HG03432 (cell line): ENCODE measurements at regions not wholly inside any gene's neighbourhood (a gene's known extent, or its start where the extent isn't known, plus 50 kb on each side); places are given as distances from the start of the nearest gene placed in this dataset.

Experiments
- ATAC-seq: cut with Tn5 transposase; IDR thresholded peaks from one replicate; pipeline ENCODE4 v1.9.1; 2021; ENCODE audit warnings: mild to moderate bottlenecking, moderate library complexity; ENCODE audit not compliant: unreplicated experiment

DNA sequence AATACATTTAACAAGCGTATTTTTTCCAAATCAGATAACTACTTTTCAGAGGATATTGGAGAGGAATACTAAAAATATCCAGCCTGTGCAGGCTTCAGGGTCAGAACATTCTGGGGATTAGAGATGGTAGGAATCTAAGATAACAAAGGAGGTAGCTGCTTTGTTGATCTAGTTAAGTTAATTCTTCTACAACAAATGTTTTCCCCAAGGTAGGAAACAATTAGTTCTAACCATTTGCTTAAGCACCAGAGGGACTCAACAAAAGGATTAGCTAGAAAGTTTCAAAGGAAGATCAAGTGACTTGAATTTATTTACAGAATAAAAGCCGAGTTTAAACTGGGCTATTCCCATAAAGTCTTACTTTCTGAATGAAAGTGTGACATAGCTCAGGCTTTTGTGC, 524.2 kb downstream of the TMTC2 start:
- no peak for ATAC-seq

DNA sequence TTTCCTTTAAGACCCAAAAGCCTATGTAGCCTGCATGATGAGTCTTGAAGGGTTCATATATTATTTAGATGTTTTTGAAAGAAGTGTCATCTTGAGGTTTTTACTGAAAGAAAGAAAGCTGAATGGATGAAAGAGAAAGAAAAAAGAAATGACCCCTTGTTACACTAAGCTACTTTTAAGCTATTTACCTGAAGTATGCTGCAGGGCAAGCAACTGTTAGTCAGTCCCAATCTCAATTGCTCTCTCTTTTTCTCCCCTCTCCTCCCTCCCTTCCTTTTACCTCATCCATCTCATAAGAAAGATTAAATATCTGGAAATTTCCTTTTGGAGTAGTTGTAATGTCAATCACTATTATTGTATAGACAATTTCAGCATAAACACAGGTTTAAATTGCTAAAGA, 512.4 kb downstream of the TMTC2 start:
- ATAC-seq = no peak

- no peak for ATAC-seq
These were observed 511.7 kb downstream of the TMTC2 start for GRCh38 chr12:83198291-83199015.

GRCh38 chr12:83197483-83197914, 510.8 kb downstream of the TMTC2 start:
- no peak for ATAC-seq

- no peak for ATAC-seq
These were observed 510.1 kb downstream of the TMTC2 start for GRCh38 chr12:83196694-83197350.

DNA sequence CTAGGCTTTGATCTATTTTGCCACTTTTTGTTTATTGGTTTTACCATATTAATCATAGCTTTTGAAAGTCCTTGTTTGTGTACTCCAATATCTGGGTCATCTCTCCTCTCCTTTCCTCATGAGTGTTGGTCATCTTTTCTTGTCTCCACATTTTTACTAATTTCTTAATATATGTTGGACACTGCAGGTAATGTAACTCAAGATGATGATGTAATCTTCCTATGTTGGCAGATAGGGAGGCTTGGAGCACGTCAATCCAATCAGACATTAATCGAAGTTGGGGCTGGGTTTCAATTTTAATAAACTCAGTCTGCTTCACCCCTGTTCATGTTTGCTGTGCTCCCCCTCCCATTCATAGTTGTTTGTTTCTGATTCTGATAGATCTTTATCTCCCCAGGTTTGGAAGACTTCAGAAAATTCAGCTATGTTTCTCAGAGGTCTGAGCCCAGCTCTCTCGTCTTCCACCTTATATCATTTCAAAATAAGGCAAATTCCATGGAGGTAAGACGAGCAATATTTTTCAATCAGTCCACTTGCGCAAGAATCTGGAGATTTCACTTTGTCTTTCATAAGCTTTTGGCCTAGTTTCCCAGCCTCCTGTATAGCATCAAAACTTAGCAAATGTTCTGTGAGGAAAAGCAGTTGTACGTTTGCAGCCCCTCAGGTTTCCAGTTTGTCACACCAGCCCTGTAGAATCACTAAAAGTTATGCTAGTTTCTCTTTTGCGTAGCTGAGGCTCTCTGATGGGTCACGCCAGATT, 504.1 kb downstream of the TMTC2 start:
- no peak for ATAC-seq

GRCh38 chr12:83186419-83186818, 499.7 kb downstream of the TMTC2 start:
- ATAC-seq = no peak

- ATAC-seq = no peak
These were observed 498.5 kb downstream of the TMTC2 start for GRCh38 chr12:83185241-83185640.
